GM21367 (cell line): ENCODE measurements at regions not wholly inside any gene's neighbourhood (a gene's known extent, or its start where the extent isn't known, plus 50 kb on each side); places are given as distances from the start of the nearest gene placed in this dataset.

Experiments used
- ATAC-seq: cut with Tn5 transposase; IDR thresholded peaks from one replicate; pipeline ENCODE4 v1.9.1; 2021; ENCODE audit not compliant: unreplicated experiment

DNA sequence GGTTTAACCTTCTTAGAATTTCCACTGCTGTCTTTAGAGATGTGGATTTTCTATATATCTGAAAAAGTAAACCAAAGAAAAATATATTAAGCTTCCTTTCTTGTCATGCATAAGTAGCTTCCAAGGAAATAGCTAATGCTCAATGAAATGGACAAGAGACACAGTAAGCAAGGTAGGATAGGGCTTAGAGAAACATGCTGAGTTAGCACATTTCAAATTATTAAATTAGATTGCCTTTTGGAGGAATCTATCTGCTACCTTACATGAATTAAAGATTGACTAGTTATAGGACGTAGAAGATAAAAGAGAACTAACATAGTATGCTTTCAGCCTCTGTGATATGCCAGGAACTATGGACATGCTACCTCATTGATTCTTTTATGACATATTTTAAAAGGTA is 824.6 kb downstream of the TUSC7 start:
- no peak for ATAC-seq

DNA sequence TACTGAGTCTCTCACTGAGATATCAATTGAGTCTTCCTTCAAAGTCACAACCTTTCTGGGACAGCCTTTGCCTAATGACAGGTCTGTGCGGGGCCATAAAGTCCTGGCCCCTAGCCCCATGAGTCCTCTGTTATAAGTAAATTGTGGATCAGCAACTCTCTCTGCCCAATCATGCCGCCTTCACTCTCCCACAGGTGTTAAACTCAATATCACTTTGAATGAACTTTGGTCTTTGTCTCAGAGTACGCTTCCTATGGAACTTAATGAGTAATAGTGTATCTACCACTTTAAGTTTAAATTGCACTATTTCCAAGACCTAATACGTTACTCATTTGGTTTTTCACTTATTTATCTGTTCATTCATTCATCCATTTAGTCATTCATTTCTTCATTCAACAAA is 826.4 kb downstream of the TUSC7 start:
- no peak for ATAC-seq

DNA sequence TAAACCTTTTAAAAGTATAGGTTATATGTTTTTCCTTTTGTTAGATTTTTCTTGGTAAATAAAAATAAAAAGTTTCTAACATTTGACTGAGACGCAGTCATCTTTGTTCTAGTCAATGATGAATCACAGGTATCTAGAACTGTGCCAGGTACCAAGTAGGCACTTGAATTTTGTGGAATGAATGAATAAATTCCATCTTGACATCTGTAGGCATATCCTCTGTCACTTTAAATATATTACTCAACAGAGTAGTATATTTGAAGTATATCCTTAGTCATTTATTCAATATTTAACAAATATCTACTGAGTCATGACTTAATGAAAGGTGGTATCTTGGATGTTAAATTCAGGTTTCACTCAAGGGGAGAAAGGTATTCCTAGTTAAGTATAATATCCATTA is 828.4 kb downstream of the TUSC7 start:
- ATAC-seq = no peak

DNA sequence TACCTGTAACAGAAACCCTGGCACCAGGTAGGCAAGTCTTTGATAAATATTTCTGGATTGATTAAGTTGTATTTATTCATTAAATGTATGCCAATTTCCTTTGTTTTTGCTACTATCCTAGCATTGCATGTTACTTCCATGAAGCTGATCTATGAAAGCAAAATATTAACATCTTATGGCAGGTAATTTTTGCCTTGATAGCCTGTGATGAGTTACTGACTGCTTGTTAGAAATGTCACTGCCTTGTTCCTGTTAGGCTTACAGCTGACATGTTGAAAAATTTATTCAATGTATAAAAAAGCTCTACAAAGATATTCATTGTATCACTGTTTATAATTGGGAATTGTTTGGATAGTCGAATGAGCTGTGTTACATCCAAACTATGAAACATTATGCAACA is 830.1 kb downstream of the TUSC7 start:
- ATAC-seq = no peak

DNA sequence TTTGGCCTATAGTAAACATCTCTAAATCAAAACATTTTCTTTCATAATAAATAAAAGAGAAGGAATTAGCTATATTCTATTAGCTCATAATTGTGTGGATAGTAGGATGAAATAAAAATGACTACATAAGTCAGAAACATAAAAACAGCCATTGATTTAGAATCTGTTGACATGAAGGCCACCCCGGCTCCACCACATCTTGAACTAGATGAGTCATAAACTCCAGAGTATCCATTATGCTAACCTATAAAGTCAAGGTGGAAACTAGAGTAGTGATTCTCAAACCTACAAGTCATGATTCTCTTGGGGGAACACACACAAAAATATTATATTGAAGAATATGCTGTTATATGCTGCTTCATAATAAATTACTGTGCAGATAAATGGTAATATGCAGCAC is 831.0 kb downstream of the TUSC7 start:
- no peak for ATAC-seq

DNA sequence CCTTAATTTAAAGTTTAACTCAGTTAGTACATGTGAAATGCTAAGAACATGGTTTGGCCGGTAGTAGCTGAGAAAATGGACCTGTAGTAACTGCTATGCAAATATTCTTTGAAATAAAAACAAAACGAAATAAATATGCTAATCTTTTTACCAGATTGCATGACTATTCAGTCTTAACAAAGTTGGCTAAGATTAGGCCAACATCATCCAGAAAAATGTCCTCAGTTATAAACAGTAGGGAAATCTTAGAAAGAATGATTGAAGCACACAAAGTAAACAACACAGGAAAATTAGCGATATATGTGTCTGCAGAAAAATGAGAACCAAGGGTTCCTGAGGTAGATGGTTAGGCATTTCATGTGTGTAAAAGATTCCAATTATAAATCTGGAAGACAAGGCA is 832.1 kb downstream of the TUSC7 start:
- no peak for ATAC-seq

DNA sequence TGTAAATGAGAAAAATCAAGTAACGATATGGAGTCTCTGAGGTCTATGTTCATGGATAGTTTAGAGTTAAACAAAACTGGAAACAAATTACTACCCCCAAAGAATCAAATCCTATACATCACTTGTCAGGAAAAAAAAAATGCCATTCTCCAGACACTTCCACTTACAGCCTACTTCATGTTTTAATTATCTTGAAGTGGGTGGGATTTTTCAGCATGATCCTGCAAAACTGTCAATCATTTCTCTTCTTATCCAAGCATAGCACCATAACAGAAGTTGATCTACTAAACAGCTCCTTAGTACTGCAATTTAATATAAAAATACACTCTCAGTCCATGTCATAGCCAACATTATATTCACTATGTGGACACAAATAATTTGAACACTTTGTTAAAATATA is 833.9 kb downstream of the TUSC7 start:
- ATAC-seq = no peak

DNA sequence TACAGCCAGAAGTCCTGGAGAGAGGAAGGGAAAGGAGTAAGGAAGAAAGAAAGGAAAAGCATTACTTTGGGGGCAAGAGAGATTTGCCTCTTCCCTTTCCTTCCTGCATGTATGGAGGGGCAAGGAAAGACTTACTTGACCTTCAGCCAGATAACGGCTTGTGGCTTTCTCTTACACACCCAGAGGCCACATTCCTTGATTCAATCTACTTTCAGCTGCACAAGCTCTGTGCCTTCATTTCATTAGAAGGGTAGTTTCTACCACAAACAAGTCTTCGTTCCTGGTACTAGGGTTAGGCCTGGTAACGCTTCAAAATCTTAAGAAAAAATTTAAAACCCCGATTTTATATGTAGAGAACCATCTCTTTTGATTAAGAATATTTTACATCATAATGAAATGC is 835.9 kb downstream of the TUSC7 start:
- ATAC-seq = no peak

DNA sequence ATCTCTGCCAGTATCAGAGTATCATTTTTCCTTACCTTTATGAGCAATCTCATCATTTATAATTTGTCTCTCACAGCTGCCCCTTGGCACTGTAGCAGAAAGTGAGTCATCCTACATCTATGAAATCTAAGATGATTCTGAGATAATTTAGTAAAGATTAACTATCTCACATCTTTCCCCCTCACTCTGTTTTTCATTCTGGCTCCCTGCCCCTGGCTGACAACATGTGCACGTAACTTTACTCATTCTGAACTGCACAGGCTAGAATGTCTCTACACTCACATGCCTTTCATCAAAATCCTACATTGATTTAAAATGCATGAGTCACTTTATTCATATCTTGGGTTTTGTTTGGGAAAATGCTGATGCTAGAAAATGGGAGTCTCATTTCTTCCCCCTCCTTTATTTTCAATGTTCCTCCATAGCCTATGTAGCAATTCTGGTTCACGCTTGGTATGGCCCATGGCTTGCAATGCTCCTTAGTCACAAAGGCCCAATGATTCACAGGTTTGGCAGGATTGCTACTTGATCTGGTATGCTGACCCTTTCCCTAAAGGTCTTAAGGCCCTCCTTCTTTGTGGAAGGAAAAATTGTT is 838.5 kb downstream of the TUSC7 start:
- no peak for ATAC-seq

DNA sequence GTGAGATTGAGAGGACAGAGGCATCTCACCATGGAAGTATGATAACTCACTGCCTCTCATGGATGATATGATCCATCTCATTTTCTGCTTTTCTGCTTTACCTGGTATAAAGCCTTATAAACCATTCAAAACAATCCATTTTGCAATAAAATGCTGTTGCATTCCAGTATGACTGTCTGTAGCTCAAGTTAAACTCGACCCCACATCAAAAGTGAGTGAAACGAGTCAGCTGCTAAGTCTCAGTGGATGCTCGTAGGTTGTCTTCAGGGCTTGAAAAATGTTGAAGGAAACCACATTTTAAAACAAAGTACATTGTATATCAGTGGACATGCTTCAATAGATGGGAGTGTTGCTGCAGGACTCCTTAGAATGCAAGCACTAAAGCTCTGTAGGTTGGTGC is 839.0 kb downstream of the TUSC7 start:
- ATAC-seq = no peak

DNA sequence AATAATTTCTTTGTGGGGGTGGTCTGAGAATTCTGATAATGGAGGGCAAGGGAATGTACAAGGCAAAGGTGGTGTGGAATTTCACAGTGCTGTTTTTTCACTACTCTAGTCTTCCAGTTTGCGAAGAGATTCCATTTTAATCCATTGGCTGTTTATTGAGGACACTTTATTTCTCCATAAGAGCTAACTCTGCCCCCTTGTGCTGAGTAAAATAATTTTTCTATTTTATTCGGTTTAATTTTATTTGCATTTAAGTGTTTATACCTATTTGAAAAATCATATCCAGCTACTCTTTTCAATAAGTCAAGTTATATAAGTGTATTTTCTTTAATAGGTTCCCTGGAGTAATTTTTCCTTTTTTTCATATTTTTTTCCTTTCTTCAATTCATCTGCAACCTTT is 840.1 kb downstream of the TUSC7 start:
- ATAC-seq = no peak

DNA sequence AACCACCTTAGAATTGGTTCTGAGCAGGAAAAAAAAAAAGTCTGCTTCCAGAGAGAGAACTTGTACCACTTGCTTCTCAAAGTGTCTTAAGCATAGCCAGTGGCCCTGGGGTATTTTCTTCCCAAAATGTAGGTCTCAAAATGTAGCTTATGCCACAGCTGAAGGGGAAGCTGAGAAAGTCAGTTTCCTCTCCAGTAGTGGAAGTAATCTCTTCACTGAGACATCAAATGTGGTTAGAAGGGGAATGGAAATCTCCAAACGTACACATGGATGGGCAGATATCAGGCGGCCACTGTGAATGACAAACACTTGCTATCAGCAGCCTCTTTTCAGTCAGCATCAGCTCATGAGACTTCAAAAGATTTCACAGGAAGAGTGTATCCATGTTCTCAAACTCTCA is 841.2 kb downstream of the TUSC7 start:
- ATAC-seq = no peak

DNA sequence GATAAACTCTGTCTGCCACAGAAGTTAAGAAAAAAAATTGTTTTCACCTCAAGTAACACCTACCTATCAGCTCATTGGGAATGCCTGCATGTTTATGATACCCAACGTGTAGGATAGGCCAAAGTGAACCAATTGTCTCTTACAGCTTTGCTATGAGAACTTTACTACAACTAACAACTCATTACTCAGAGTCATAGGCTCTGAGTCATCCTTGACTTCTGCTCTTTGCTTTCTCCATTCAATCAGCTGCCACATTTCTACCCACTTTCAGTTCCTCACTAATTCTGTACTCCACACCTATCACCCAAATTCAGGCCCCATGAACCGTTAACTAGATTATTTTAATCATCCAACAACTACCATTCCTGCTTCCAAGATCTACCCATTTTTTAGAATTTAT is 843.9 kb downstream of the TUSC7 start:
- peak; percentile 96 for ATAC-seq

DNA sequence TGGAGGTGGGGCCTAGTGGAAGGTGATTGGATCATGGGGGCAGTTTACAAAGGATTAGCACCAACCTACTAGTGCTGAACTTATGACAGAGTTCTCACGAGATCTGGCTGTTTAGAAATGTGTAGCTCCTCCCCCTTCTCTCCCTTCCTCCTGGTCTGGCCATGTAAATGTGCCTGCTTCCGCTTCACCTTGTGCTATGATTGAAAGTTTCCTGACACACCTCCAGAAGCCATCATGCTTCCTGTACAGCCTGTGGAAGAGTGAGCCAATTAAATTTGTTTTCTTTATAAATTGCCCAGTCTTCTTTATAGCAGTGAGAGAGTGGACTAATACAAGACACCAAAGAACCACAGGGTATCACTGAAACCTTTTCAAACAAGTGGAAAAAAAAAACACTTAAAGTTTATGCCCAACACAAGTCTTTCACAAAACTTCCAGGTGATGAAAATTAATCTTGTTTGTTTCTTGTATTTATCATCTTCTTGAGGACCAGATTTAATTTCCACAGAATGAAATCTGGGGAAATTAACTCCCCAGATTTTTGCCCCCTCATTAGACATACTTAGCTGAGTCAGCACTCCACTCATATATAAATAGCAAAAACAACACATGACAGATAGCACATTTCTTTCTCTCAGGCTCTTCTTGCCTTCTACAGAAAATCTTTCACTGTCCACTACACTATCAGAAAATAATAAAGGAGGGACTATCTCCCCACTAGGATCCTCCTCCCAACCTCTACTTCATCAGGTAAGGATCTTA is 847.2 kb downstream of the TUSC7 start:
- no peak for ATAC-seq

DNA sequence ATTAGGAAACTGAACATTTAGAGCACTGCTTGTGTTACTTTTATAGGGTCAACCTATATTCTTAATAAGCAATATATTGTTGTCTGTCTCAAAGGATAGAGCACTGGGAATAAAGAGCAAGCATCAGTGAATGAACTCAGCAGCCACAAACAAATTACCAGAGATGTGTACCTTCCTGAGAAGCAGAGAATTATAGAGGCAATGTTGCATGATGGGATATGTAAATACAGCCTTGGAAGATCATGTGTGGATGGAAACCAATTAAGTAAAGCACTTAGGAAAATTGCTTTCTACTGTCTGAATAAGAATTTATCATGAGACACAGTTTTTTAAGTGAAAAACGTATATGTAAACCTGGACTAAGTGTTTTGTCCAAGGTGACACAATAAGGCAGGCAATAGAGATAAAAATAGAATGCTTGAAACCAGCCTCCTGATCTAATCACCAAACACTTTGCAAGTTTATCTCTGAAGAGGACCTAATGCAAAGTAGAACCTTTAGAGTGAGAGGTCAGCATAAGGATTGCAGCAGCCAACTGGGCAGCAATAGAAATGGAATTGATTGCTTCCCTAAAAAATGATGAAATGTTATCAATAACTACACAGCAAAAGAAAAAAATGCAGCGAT is 848.0 kb downstream of the TUSC7 start:
- ATAC-seq = no peak

DNA sequence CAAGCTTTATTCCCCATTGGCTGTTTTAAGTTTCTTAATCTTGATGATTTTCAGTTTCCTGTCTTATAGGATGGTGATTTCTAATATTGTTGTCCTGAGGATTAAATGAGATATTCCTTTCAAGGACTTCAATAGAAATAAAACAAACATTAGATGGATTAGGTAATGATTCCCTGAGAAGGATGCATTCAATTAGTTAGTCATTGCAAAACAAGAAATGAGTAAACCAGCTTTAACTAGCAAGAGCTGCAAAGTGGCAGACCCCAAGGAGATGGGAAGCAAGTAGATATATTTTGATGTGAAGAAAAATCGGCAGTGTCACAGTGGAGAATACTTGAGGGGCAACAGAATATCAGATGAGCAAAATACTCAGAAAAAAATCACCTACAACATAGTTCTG is 849.1 kb downstream of the TUSC7 start:
- ATAC-seq = no peak

DNA sequence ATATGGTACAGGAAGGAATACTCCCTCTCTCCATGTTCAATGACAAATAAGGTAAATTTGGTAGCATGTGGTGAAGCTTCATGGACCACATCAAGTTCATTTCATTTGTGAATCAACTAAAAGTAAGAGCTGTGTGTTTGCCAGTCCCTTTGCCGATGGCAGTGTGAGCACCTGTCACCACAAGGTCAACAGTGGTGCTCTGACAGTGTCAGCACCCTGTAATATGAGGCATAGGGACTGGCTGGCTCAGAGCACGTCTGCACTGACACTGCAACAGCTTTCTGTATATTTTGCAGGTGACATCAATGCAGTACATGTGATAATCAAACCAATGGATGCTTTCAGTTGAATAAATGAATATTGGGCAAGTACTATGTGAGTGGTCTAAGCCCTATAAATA is 852.4 kb downstream of the TUSC7 start:
- no peak for ATAC-seq

DNA sequence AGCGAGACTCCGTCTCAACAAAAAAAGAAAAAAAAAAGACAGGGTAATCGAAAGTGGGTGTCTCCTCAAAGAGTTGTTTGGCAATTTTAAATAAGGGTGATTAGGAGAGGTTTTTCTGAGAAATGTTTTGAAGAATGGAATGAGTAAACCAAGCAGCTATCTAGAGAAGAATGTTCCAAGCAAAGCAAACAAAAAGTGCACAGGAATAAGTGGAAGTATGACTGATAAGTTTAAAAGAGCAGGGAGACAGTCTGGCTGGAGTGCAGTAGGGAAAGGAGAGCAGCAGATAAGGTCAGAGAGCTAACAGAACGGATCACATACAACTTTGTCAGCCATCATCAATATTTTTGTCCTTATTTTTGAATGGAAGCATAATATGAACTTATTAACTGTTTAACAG is 853.5 kb downstream of the TUSC7 start:
- ATAC-seq = no peak

DNA sequence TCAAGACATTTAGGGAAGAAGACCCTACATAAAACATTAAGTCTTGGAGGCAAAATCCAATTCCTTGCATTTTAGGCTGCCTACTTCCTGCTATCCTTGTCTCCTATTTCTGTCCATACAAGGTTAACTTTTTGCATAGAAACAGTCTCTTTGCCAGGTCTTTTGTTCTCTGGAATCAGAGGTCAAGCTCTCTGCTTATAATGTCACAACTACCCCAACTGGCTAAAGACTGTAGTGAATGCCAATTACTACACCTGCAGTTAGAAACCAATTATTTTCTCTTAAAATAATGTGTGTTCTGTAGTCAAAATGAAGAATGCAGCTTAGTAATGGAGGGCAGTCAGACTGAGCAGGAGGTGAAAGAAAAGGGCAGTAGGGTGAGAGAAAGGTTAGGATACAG is 856.2 kb downstream of the TUSC7 start:
- no peak for ATAC-seq

DNA sequence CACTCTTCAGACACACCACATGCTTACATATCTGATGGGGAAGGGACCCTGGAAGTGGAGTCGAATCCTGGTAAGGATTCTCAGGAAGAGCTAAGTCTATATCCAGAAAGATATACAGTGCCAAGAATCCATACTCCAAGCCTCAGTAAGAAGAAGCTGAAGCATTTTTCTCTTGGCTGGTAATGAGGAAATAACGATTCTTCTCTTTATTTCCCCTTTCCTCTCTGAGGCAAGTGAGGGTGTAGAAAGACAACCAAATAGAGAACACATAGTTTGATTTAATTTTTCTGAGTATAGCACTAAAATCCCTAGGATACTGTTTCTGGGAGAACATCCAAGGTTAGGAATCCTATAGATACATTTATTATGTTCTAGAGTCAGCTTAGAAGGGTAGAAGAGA is 857.3 kb downstream of the TUSC7 start:
- no peak for ATAC-seq

DNA sequence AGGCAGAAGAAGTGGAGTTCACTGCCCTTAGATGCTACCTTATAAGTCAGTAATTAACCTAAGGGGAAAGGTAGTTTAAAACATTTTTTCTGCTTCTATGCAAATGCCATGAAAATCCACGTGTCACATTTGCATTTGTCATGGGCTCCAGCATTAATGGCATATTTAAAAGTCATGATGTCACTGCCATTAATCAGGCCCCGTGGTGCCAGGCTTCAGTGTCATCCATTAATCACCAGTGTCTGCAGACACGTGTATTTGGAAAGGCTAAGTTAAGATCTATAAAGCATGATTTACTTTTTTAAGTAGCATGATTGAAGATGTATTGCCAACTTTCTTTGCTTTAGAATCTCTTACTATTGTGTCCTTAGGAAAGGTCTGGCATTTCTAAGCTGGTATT is 857.8 kb downstream of the TUSC7 start:
- no peak for ATAC-seq

DNA sequence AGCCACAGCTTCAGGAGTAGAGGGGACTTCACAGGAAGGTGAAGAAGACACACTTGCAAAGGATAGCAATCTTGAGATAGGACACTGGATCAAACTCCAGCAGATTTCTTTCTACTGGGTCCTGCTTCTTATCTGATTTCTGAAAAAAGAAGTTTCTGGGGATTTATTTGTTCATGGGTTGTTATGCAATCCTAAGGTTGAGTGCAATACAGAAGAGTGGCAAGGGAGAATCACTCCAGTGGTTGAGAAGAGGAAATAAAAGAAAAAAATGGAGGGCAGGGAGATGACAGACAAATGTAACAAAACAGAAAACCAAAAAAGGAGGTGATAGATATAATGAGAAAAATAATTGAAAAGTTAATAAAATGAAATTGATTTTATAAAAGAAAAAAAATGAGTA is 858.3 kb downstream of the TUSC7 start:
- ATAC-seq = no peak

DNA sequence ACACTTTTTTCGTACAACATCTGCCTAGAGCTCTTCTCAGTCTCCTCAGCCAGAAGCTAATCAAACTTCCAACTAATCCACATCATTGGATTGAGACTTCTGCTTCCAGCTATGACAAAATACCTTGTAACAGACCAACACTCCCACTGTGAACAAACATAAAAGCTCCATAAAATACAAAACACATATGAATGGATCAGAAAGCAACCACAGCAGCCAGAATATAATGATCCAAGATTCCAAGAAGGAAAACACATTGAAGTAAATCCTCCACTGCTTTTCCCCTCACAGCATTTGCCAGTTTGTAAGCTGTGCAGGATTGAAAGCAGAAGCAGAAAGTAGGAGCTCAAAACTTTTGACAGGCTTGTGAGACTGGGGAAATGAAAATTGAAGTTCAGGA is 863.2 kb downstream of the TUSC7 start:
- ATAC-seq = no peak
